Effector CD4-positive, alpha-beta T cell (primary cell): ENCODE measurements at regions not wholly inside any gene's neighbourhood (a gene's known extent, or its start where the extent isn't known, plus 50 kb on each side); places are given as distances from the start of the nearest gene placed in this dataset.
"Not testable (repeated sequence)": the region's sequence is repeated elsewhere in the genome, so short reads cannot be mapped to it uniquely, and the experiment has no call there.

Experiments used
- DNase-seq: peaks from one replicate; pipeline ENCODE4 v3.0.0-alpha.2; 2020

GRCh38 chr5:99410386-99410785 is 481.6 kb upstream of the CHD1 start:
- DNase-seq: not testable (repeated sequence)

DNA sequence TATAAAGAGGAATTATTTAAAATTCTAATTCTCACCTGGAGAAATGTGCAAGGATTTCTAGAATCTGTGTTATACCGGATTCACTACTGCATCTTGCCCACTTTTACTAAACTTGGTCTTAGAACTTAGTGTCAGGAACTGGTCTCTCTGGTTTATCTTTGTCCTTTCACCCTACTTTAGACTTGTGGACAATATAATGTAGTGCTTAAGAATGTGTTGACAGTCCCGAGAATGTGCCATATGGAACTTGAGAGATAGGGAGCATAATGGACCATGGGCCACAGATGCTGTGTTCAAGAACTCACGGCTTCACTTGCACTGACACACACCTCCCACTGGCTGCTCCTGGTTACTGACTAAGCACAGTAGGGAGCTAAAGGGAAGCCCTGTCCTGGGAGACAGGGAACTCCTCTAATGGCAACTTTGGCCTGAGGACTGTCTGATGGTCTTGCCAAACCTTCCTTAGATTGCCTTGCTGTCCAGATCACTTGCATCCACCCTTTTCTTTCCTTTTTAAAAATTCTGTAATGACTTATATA is 476.0 kb upstream of the CHD1 start:
- not testable (repeated sequence) for DNase-seq

DNA sequence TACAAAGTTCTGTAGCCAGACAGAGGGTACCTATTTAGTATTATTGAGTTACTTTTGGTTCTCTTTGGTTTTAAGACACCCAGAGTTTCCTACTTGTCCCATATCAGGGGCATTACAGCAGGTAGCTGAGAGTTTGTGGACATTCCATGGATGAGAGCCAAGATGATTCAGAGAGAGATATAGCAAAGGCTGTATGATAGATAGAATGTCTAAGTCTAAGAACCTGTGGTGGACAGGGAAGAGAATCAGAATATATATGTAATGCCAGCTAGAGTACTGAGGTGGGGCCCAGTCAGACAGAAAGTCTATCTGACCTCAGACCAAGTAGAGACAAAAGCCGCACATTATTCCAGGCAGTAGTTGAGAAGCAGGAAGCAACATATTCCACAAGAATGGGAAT is 471.8 kb upstream of the CHD1 start:
- DNase-seq: not testable (repeated sequence)

GRCh38 chr5:99398976-99399375 is 470.2 kb upstream of the CHD1 start:
- no peak for DNase-seq

DNA sequence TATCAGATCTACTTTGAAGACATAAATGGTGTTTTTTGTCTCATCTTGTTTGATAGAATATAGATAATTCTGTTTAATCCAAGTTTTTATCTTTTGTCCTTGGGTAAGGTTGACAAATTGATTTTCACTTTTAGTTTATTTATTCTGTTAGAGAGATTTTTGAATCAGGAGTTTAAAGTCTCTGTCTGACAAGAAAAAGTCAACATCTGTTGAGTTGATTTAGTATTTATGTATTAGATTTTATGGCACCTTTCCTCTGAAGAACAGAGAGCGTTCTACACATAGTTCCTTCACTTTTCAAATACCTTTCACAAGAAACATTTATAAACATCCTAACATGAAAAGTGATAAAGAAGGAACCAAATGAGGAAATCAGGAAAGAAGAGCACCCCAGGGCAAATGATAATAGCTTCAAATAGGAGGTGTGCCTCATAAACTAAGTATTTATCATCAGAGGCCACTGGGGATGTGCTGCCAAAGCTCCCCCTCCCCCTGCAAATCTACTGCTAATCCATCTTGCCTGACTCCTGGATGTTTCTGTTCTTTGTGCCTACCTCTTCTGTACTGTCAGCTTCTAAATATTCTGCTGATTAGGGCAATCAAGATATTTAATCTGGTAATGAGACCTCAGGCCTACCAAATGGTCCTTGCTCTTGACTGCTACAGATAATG is 457.7 kb upstream of the CHD1 start:
- DNase-seq: no peak

- no peak for DNase-seq
Measured at GRCh38 chr5:99379187-99379586, 450.4 kb upstream of the CHD1 start.

GRCh38 chr5:99378443-99378842 is 449.6 kb upstream of the CHD1 start:
- DNase-seq: no peak

DNA sequence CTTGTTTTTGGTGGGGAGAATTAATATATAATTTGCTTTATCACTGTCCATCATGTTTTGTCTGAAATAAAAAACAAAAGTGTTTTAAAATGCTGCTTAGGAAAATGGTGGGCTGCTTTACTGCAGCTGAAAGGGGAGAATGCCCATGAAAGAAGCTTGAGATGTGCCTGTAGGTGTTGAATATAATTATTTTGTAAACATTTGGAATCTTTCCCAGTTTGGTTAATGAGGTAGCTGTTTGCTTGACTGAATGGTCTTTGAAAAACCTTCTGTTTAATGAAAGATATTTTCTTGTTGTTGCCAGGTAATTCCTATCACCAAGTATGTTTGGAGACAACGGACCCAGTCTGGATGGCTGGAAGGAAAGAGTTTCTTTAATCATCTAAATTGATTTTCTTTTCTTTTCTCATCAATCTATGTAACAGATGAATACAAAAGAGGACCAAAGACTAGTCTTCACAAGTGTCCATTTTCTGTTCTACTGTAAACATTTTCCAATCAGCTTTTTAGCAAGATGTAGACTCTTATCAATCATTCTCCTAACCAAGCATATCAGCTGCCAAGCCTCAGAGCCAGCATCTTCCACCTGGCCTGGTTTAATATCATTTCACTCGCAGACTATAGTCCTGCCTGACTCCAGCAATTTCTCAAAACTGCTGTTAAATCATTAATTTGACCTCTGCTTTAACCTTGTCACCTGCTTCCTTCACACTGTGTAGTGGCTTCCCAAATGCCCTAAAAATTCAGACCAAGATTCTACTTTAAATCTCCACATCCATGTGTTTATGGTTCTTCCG is 441.2 kb upstream of the CHD1 start:
- no peak for DNase-seq

GRCh38 chr5:99368726-99369125 is 439.9 kb upstream of the CHD1 start:
- DNase-seq: no peak

DNA sequence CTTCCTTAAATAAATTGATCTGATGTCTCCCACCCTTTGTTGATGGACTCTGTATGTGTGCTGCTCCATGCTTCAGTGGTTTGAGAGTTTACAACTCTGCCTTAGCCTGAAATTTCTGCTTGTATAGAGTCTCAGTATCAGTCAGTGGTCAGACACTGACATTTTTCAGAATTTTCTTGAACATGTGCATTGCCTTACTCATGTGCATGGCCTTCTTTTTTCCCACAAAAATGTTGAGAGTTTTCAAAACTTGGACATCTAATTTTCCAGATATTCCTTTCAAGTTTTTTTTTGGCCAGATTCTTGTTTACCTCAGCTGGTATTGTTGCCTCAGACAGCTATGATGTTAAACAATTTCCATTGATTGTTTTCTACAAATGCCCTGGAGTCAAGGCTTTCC is 427.1 kb upstream of the CHD1 start:
- no peak for DNase-seq

DNA sequence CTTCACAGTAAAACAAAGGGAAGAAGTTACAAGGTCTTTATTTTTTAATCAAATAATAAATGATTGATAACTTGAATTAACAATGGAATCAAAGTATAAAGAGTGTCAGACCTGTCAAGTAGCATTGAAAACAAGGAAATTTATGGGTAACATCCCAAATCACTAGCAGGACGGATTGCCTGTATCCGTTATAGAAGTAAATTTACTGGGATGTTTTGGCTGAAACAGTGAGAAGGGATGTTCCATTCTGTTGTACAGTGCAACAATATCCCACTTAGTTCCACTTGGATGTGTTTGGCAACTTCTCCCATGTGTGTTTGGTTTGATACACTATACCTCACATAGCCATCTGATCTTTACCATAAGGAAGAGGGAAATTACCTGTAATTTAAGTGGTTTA is 421.0 kb upstream of the CHD1 start:
- DNase-seq: no peak

GRCh38 chr5:99348597-99348996 is 419.8 kb upstream of the CHD1 start:
- no peak for DNase-seq

- DNase-seq: not testable (repeated sequence)
Measured at GRCh38 chr5:99339758-99340157, 411.0 kb upstream of the CHD1 start.

DNA sequence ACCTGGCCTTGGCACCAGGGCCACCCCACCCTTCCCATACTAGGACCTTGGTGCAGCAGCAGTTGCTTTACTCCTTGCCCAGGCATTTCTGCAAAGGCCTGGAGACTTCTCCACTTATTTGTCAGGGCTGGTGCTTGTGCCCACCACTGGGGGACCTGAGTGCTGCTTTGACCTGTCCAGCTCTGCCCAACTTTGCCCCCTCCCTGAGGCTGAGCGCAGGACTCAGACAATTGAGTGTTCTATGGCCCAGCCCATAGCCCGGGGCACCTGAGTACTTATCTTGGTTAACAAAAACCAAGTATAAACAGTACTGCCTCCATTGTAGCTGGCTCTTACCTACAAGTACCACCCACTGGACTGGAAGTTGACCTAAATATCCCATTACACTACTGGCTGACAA is 406.1 kb upstream of the CHD1 start:
- DNase-seq: no peak

- DNase-seq: no peak
Measured at GRCh38 chr5:99331061-99331460, 402.3 kb upstream of the CHD1 start.

DNA sequence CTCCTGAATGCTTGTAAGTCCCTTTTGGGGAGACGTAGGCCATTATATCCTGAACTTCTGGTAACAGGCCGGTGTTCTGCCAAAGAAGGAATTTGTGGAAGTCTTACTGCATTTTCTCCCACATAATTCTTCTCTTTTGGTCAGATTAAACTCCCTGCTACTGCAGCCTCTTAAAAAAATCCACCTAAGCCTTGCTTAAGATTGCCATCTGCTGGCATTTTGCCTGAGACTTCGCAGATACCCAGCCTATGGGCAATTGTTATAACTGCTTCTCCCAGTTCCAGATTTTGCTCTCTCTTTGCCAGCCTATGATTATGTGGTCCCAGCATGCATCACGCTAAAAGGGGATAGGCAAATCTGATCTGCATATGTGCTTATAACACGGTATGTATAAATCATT is 391.6 kb upstream of the CHD1 start:
- DNase-seq: no peak

GRCh38 chr5:99317136-99317535 is 388.3 kb upstream of the CHD1 start:
- no peak for DNase-seq

- DNase-seq: no peak
Measured at GRCh38 chr5:99316484-99316883, 387.7 kb upstream of the CHD1 start.

DNA sequence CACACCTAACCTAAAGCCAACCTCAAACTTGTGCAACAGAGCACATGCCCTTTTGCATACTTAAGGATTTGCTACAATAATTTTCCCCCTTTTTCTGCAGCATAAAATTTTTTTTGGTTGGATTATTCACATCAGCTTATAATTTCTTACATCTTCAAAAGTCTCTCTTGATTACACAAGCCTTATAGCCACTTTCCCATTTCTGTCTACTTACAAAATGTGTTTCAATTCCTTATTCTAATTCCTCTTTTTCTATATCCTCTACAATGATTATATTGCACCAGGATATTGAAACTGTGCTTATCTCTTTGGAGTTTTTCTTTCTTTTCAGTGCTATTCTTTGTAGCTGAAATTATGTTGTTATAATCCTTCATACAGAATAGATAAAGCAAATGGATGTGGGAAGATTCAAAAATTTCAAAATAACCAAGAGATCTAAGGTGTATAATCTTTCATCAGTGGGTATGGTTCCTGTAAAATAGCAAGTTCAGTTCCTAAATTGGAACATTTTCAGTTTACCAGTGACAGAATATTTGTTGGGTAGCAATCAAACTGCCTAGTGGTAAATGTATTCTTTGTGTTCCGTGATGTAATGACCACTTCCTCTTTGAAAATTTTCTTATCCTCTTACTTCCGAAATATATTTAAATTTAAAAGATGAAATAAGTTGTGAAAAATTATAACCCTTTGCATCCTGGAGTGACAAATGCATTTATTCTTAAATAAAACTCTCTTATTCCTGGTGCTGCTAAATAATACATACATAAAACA is 386.8 kb upstream of the CHD1 start:
- DNase-seq: no peak

DNA sequence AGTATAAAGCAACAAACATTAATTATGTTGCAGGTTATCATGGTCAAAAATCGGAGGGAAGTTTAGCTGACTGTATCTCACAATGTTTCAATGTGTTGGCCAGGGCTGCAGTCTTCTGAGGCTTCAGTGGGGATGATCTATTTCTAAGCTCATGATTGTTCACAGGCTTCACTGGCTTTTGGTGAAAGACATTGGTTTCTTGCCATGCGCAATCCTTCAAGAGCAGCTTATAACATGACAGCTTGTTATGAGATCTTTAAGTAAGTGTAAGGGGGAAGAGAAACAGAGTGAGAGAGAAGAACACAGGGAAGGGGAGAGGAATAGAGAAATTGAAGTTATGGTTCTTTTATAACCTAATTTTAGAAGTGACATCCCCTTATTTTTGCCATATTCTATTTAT is 385.9 kb upstream of the CHD1 start:
- DNase-seq: no peak

GRCh38 chr5:99308131-99308530 is 379.3 kb upstream of the CHD1 start:
- DNase-seq: no peak

GRCh38 chr5:99305045-99305580 is 376.3 kb upstream of the CHD1 start:
- no peak for DNase-seq

GRCh38 chr5:99285606-99286005 is 356.8 kb upstream of the CHD1 start:
- DNase-seq: no peak
